A549 (cell line): ENCODE measurements at regions not wholly inside any gene's neighbourhood (a gene's known extent, or its start where the extent isn't known, plus 50 kb on each side); places are given as distances from the start of the nearest gene placed in this dataset.

Experiments
- CHD2 ChIP-seq: fragments of 150-350 bp; IDR thresholded peaks from 2 replicates; pipeline ENCODE4 v1.6.1; 2014; ENCODE audit warnings: low read length; ENCODE audit not compliant: partially characterized antibody
- CTCF ChIP-seq: fragments of >200 bp; sonication (Bioruptor Twin); formaldehyde crosslinking; IDR thresholded peaks from 3 replicates; pipeline ENCODE4 v1.5.1; 2016
- EHMT2 ChIP-seq: fragments of 200-600 bp; sonication (generic); IDR thresholded peaks from 2 replicates; pipeline ENCODE4 v1.6.1; 2016; ENCODE audit warnings: antibody characterized with exemption, low read depth, mild to moderate bottlenecking, moderate library complexity
- FOSL2 ChIP-seq, 2 experiments: fragments of 450-650 bp in 1 of 2; fragments of >200 bp in 1 of 2; sonication (Bioruptor Twin) in 1 of 2; formaldehyde crosslinking; IDR thresholded peaks; 2 replicates each; pipeline versions ENCODE4 v1.5.0 to v1.6.1; 2016 to 2020; ENCODE audit warnings: mild to moderate bottlenecking in 1 of 2, moderate library complexity in 1 of 2
- HDAC2 ChIP-seq: fragments of 200-600 bp; sonication (generic); IDR thresholded peaks from 2 replicates; pipeline ENCODE4 v1.6.1; 2016
- HMGXB4 ChIP-seq: fragments of 250-450 bp; sonication (Bioruptor Pico); IDR thresholded peaks from 2 replicates; pipeline ENCODE4 v1.5.0; 2021; ENCODE audit warnings: mild to moderate bottlenecking, moderate library complexity, borderline replicate concordance
- JUN ChIP-seq, 2 experiments: fragments of >200 bp; sonication (Bioruptor Twin); formaldehyde crosslinking; IDR thresholded peaks; 2 replicates in 1 of 2; 3 replicates in 1 of 2; pipeline ENCODE4 v1.6.1; 2016 to 2017
- MAX ChIP-seq: IDR thresholded peaks from 2 replicates; pipeline ENCODE4 v1.6.1; 2012
- POLR2A ChIP-seq: IDR thresholded peaks from 2 replicates; pipeline ENCODE4 v1.6.1; 2012; ENCODE audit warnings: mild to moderate bottlenecking, low read length
- RAD21 ChIP-seq, 2 experiments: fragments of >200 bp in 1 of 2; sonication (Bioruptor Twin) in 1 of 2; formaldehyde crosslinking in 1 of 2; IDR thresholded peaks in 1 of 2; conservative IDR thresholded peaks in 1 of 2; 2 replicates in 1 of 2; 3 replicates in 1 of 2; pipeline ENCODE4 v1.6.1; 2012 to 2018; ENCODE audit warnings: inconsistent platforms in 1 of 2
- REST ChIP-seq: fragments of 200-600 bp; sonication (generic); IDR thresholded peaks from 2 replicates; pipeline ENCODE4 v1.6.1; 2016; ENCODE audit warnings: antibody characterized with exemption, mild to moderate bottlenecking, moderate library complexity

- no peak for TF ChIP-seq FOSL2 (IDR thresholded peaks at IDR 0.05)
- no peak for TF ChIP-seq FOSL2 (CRISPR knock-in tag; IDR thresholded peaks at IDR 0.05)
- no peak for TF ChIP-seq JUN (IDR thresholded peaks at IDR 0.05)
- TF ChIP-seq REST: no peak
- no peak for TF ChIP-seq HMGXB4 (CRISPR knock-in tag)
- TF ChIP-seq CTCF: no peak
- no peak for TF ChIP-seq POLR2A
- TF ChIP-seq MAX: no peak
- TF ChIP-seq RAD21 (conservative IDR thresholded peaks at IDR 0.05 in 1 of 2, IDR thresholded peaks at IDR 0.05 in 1 of 2): no peak
- no peak for TF ChIP-seq EHMT2
- no peak for TF ChIP-seq CHD2
- TF ChIP-seq HDAC2: no peak
Observed at GRCh38 chr13:21231426-21231940, 55.0 kb downstream of the MRPL57 start.
